Inflammatory macrophage treated with lipopolysaccharide for 1 hour (primary cell): ENCODE measurements at regions not wholly inside any gene's neighbourhood (a gene's known extent, or its start where the extent isn't known, plus 50 kb on each side); places are given as distances from the start of the nearest gene placed in this dataset.

ENCODE experiments used
- DNase-seq, 2 donors: peaks; one replicate each; pipeline ENCODE4 v3.0.0-alpha.2; 2020 to 2022

- DNase-seq: no peak
These were observed 684.8 kb downstream of the DIAPH3 start for GRCh38 chr13:59478908-59479307.

GRCh38 chr13:59479629-59480028 is 684.1 kb downstream of the DIAPH3 start:
- DNase-seq: no peak

- DNase-seq: no peak
These were observed 683.1 kb downstream of the DIAPH3 start for GRCh38 chr13:59480396-59481259.

GRCh38 chr13:59483501-59484145 is 680.1 kb downstream of the DIAPH3 start:
- no peak for DNase-seq

- no peak for DNase-seq
These were observed 675.8 kb downstream of the DIAPH3 start for GRCh38 chr13:59487883-59488282.

- DNase-seq: no peak
These were observed 675.3 kb downstream of the DIAPH3 start for GRCh38 chr13:59488436-59488835.

GRCh38 chr13:59490651-59491050 is 673.1 kb downstream of the DIAPH3 start:
- no peak for DNase-seq

- DNase-seq: no peak
These were observed 671.6 kb downstream of the DIAPH3 start for GRCh38 chr13:59492030-59492636.

- no peak for DNase-seq
These were observed 670.2 kb downstream of the DIAPH3 start for GRCh38 chr13:59493436-59493965.

- no peak for DNase-seq
These were observed 669.6 kb downstream of the DIAPH3 start for GRCh38 chr13:59494151-59494550.

GRCh38 chr13:59494560-59494970 is 669.2 kb downstream of the DIAPH3 start:
- DNase-seq: no peak

- DNase-seq: no peak
These were observed 668.4 kb downstream of the DIAPH3 start for GRCh38 chr13:59495299-59495698.

GRCh38 chr13:59495936-59496512 is 667.7 kb downstream of the DIAPH3 start:
- no peak for DNase-seq

- DNase-seq: no peak
These were observed 666.0 kb downstream of the DIAPH3 start for GRCh38 chr13:59497621-59498247.

- DNase-seq: no peak
These were observed 662.7 kb downstream of the DIAPH3 start for GRCh38 chr13:59501004-59501403.

GRCh38 chr13:59504407-59504806 is 659.3 kb downstream of the DIAPH3 start:
- no peak for DNase-seq

GRCh38 chr13:59510386-59510785 is 653.3 kb downstream of the DIAPH3 start:
- DNase-seq: no peak

GRCh38 chr13:59513686-59514085 is 650.0 kb downstream of the DIAPH3 start:
- no peak for DNase-seq

- no peak for DNase-seq
These were observed 649.4 kb downstream of the DIAPH3 start for GRCh38 chr13:59514316-59514715.

GRCh38 chr13:59519819-59520218 is 643.9 kb downstream of the DIAPH3 start:
- no peak for DNase-seq

GRCh38 chr13:59521549-59521948 is 642.2 kb downstream of the DIAPH3 start:
- no peak for DNase-seq

- DNase-seq: no peak
These were observed 641.1 kb downstream of the DIAPH3 start for GRCh38 chr13:59522652-59523051.

- DNase-seq: peak; percentile 31 to 57
These were observed 636.2 kb downstream of the DIAPH3 start for GRCh38 chr13:59527500-59527899.
